Midbrain (tissue), 1 donor: ENCODE measurements at regions not wholly inside any gene's neighbourhood (a gene's known extent, or its start where the extent isn't known, plus 50 kb on each side); places are given as distances from the start of the nearest gene placed in this dataset.
"Not testable (repeated sequence)": the region's sequence is repeated elsewhere in the genome, so short reads cannot be mapped to it uniquely, and the experiment has no call there.

Source experiments
- DNase-seq: peaks from one replicate; lab custom pipeline; 2025; lab: John Stamatoyannopoulos, UW

DNA sequence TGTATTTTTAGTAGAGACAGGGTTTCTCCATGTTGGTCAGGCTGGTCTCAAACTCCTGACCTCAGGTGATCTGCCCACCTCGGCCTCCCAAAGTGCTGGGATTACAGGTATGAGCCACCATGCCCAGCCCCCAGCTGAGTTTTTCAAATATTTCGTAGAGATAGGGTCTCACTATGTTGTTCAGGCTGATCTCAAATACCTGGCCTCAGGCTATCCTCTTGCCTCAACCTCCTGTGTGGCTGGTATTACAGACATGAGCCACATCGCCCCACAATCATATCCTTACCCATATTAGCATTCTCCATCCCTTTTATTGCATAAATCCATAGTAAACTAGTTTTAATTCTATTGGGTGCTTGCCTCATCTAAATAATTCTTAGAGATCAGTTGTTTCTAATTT is 157.6 kb upstream of the HEY2 start:
- DNase-seq = not testable (repeated sequence)

DNA sequence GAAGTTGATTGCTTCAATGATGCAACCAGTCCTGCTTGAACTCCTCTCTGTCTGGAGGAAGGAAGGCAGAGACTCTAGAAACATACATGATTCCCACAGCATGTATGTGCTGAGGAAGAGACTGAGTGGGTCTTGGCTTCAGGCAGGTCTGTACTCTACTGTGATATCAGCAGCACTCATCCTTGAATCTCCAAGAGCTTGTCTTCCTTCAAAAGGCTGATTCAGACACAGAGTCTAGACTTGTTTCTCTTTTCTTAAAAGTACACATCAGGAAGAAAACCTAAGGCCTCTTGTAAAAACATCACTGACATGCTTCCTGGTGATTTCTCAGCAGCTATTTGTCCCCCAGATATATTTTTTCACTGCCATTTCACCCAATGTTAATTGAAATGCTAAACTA is 155.7 kb upstream of the HEY2 start:
- no peak for DNase-seq

DNA sequence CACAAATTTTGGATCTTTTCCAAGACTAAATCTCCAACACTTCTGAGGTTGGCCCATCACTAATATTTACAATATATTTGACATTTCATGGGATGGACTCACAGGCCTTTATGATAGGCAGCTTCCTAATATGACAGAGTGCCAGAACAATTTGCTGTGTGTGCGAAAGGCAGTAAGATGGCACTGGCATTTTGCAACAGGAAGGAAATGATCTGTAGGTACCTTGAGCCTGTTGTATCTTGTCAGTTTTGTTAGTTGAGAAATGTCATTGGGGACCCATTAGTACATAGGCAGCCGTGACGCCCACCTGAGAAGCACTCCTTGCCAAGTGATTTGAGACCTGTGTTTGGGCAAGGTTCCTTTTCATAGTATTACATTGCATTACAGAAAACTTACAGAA is 153.4 kb upstream of the HEY2 start:
- no peak for DNase-seq

DNA sequence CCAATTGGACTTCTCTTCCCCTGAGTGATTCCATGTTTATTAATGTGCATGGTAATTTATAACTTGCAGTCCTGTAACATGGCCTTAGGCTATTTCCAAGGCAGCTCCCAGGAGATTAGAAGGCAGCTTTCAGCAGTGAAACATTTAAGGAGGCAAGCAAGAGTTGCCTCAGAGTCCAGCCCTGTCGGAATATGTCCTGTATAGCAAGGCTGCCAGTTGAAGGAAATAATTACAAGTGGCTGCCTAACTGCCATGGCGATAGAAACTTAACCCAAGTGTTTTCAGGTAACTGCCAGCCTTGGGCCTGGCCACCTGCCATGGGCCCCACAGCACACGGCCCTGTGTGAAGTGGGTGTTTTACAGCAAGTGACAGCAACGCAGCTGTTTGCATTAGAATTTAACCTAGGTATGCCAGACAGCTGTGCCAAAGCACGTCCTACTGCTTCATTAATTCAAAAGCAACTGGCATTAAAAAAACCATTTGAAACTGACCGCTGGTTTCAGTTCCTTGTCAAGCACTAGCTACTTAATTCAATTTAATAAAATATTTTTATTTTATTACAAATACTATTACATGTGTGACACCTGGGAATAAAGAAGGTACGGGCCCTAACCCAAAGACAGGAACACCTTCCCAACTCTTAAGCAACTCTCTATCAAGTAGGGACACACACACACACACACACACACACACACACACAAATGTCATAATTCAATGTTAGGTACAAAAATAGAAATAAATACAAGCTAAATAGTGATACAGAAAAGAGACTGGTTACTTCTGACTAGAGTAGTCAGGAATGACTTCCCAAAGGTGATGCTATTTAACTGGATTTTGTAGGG is 151.8 kb upstream of the HEY2 start:
- no peak for DNase-seq

DNA sequence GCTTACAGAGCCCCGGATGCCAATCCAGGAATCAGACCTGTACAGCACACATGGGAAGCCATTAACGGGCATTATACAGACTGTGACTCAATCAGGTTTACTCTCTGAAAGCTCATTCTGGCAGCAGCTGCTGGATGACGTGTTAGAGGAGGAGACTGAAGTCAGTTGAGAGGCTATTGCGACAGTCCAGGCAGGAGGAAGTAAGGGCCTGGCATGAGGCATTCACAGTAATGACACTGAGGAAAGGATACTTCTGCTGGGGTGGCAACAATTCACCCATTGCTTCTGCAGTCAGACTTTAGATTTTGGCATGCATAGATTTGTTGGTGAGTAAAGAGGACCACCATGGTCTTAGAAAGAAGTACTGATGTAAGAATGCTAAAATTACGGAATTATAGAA is 151.0 kb upstream of the HEY2 start:
- no peak for DNase-seq

DNA sequence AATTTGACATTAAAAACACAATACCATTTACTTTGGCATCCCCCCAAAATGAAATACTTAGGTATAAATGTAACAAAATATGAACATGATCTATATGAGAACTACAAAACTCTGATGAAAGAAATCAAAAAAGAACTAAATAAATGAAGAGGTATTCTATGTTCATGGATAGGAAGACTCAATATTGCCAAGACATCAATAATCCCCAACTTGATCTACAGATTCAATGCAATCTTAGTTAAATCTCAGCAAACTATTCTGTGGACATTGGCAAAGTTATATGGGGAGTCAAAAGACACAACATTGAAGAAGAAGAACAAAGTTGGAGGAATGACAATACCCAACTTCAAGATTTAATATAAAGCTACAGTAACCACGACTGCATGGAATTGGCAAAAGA is 145.2 kb upstream of the HEY2 start:
- no peak for DNase-seq

DNA sequence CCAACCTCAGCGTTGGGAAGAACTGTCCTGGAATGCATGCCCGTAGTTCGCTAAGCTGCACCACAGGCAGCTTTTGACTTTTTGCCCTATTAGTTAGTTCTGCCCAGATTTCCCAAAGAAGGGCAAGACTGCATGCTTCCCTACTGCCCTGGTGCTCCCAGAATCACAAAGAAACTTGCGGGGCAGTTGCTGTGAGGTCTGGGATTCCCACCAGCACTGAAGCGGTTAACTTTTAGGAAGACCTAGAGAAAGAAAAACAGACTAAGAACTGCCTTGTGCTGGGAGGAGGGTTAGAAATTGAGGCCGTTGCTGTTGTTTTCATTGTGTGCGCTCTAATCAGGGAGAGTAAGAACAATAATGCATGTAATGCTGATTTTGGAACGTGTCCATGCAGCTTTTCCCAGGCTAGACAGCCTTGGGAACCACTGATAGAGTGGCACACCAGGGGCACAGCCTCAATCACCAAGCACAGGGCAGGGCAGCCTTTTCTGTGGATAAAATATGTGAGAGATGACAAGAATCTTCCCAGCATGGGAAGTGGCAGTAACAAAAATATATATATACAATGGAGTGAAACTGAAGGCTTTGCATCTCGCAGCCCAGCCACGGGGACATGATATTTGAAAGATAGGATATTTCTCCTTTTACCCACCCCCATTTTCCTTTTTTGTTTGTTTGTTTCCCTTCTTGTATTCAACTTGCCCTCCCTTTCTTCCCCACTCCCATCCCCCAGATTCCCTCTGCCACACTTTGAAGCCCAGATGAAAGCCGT is 137.7 kb upstream of the HEY2 start:
- peak; percentile 61 for DNase-seq

DNA sequence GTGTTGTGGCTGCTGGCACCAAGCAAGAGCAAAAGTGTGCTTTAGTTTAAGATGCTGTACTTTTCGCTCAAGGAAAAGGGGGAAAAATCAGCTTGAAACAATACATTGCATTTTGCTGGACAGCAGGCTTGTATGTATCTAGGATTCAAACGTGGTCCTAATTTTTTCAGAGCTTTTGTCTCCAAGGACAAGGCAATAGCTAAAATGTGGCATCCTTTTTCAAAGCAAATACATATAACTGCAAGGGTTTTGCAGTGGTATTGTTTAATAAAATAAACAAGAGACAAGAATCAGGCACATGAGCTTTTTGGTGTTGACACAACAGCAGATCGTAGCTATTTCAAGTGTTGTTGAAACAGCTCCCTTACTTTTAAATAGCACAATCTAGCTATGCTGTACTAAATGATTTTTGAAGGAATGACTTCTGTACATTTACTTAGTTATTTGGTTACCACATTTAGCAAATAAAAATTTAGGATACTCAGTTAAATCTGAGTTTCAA is 137.0 kb upstream of the HEY2 start:
- peak; percentile 39 for DNase-seq

DNA sequence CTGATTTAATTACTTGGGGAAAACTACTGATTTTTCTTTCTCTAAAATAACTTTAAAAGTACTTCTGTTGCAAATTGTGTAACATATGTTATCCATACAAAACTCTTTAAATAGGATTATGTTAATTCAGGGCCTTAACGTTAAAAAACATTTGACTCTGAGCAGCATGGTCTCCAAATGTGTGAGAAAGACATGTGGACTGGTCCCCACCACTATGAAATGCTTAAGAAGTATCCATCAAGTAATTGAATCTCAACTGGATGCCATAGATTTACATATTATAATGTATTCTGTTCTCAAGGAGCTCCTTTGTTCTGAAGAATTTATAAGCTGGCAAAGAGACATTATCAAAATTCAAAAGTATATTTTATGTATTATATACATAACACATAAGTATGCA is 130.8 kb upstream of the HEY2 start:
- DNase-seq = no peak

DNA sequence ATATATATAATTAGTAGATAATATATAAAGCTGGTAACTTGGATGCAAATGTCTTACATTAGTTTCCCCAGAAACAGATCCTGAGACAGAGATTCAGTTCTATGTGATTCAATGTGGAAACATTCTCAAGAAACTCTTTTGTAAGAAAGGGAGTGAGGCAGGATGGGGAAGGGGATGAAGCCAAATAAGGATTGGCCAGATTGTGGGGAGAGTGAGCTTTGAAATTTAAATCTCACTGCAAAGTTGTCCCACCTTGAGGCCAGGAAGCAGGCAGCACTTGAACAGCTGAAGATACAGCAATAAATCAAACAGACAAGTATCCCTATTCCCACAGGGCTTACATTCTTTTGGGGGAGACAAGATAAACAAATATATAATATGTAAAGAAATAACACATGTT is 126.3 kb upstream of the HEY2 start:
- DNase-seq = no peak

DNA sequence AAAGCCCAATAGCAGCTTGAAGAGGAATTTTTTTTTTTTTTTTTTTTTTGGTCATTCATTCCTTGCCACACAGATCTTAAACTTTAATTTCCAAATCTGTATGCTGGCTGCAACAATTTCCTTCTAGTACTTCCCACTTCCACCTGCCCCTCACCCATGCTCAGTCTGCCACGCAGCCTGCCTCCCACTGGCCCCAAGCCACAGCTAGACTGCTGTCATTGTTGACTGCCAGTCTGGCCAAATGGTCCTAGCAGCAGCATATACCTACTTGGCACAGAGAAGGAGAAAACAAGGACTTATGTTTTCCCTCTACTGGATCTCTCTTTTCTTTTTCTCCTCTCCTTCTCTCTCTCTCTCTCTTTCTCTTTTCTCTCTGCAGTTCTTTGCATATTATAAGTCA is 118.3 kb upstream of the HEY2 start:
- DNase-seq = no peak

DNA sequence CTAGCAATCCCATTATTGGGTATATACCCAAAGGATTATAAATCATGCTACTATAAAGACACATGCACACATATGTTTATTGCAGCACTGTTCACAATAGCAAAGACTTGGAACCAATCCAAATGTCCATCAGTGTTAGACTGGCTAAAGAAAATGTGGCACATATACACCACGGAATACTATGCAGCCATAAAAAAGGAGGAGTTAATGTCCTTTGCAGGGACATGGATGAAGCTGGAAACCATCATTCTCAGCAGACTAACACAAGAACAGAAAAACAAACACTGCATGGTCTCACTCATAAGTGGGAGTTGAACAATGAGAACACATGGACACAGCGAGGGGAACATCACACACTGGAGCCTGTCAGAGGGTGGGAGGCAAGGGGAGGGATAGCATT is 113.4 kb upstream of the HEY2 start:
- DNase-seq = not testable (repeated sequence)

DNA sequence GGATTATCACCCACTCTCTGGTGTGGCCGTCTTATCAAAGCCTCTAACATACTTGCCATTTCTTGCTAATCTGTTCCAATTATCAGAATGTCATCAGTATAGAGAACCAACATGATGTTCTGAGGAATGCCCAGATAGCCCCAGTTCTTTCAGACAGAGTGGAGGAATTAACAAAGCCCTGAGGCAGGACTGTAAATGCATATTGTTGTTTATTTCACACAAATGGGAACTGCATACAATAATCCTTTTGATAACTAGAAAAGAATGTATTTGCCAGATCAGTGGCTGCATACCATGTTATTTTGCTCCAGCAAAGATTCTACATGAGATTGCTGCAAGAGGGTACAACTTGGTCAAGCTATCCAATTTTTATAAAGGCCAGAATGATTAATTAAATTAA is 112.8 kb upstream of the HEY2 start:
- DNase-seq = no peak

DNA sequence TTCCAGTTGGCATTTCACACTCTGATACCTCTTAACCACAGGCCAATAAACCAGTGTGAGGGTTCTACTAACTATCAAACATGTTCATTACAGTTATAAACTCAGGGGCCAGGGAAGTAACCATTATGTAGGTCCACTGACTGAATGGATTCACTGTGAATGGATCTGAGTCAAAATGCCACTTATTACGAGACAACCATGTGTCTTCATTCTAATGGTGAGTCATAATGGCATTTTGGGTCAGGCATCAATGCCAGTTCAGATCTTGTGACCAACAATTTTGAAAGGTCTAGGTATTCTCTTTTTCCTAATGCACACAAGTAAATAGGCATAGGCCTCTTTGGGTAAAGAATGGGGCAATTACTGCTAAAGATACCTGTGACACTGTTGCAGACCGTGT is 112.2 kb upstream of the HEY2 start:
- no peak for DNase-seq

DNA sequence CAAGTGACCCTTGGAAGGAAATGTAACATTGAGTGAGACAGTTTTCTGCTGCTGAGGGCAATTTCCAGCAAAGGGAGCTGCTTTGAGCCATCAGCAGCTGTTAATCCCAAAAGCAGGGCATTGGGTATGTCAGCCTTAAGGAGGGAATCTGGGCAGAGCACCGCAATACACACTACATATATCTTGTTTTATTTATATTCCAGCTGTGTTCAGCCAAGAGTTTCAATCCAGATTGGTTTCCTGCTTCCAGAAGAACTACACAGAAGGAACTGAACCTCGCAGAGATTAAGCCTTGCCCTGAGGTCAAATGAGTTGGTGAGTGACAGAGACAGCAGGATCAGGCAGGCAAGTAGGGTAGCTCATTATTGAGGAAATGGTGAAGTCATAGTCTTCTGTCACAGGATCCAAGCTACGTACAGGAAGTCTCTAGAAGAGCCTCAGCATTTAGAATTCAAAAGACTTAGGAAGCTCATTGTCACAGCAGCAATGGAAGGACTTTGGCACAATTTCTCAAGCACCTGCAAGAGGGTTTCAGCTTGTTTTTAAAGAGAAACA is 109.9 kb upstream of the HEY2 start:
- no peak for DNase-seq

DNA sequence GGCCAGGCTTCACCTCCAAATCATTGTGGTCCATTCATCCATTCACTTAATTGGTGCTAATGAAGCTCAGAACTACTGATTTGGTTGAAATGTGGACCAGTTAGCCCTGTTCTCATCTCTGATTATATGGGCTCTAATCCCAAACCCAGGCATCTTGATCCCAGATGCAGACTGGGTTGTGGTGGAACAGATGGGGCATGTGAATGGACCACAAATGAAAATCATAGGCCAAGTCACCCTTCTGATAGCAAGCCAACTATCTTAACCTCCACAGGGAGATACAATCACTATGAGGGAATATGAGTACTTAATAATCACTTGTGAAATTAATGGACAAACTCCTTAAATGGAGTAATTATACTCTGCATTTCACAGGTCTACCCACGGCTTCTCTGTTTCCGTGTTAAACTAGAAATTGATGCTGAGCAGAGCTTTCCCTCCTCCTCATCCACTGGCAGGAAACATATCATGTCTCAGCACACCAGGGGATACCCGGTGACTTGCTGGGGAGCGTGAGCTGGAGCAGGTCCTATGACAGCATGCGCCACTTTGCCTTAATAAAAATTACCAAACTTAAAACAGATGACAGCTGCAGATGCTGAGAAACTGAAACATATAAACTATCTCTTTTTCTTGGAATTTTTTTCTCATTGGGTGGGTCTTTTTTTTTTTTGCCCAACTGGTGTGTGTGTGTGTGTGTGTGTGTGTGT is 108.8 kb upstream of the HEY2 start:
- DNase-seq = no peak

DNA sequence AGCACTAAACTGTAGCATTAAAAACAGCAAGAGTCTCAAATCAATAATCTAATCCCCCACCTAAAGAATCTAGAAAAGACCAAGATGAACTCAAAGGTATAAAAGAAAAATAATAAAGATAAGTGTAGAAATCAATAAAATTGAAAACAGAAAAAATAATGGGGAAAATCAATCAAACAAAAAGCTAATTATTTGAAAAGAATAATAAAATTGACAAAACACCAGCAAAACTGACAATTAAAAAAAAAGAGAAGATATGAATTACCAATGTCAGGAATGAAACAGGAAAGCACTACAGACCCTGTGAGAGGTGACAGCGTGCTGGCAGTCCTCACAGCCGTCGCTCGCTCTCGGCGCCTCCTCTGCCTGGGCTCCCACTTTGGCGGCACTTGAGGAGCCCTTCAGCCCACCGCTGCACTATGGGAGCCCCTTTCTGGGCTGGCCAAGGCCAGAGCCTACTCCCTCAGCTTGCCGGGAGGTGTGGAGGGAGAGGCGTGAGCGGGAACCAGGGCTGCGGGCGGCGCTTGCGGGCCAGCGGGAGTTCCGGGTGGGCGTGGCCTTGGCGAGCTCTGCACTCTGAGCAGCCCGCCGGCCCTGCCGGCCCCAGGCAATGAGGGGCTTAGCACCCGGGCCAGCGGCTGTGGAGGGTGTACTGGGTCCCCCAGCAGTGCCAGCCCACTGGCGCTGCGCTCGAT is 105.3 kb upstream of the HEY2 start:
- not testable (repeated sequence) for DNase-seq

DNA sequence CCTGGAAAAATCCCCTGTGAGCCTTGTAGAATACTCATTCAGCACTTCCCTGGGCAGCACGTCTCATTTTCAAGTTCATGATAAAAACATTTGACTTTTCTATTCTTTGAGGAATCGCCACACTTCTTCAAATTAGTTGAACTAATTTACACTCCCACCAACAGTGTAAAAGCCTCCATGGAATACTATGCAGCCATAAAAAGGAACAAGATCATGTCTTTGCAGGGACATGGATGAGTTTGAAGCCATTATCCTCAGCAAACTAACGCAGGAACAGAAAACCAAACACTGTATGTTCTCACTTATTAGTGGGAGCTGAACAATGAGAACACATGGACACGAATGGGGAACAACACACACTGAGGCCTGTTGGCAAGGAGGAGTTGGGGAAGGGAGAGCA is 102.0 kb upstream of the HEY2 start:
- DNase-seq = no peak

DNA sequence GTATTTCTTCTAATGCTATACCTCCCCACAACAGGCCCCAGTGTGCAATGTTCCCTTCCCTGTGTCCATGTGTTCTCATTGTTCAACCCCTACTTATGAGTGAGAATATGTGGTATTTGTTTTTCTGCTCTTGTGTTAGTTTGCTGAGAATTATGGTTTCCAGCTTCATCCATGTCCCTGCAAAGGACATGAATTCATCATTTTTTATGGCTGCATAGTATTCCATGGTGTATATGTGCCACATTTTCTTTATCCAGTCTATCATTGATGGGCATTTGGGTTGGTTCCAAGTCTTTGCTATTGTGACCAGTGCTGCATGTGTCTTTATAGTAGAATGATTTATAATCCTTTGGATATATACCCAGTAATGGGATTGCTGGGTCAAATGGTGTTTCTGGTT is 95.7 kb upstream of the HEY2 start:
- DNase-seq = not testable (repeated sequence)

DNA sequence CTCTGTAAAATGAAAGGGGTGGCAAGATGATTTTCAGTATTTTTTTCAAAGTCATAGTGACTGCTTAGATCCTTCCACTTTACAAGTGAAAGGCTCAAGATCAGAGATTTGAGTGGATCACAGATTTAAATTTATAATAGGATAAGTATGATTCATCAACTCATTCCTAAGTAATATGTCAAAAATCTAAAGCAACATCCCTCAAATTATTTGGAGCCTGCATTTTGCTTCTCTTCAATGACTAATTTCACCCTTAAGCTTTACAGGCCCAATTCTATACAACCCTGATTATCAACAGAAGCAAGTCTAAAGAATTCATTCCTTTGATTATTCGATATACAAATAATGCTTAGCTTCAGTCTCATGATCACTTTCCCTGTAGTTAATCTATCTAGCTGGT is 93.9 kb upstream of the HEY2 start:
- no peak for DNase-seq

DNA sequence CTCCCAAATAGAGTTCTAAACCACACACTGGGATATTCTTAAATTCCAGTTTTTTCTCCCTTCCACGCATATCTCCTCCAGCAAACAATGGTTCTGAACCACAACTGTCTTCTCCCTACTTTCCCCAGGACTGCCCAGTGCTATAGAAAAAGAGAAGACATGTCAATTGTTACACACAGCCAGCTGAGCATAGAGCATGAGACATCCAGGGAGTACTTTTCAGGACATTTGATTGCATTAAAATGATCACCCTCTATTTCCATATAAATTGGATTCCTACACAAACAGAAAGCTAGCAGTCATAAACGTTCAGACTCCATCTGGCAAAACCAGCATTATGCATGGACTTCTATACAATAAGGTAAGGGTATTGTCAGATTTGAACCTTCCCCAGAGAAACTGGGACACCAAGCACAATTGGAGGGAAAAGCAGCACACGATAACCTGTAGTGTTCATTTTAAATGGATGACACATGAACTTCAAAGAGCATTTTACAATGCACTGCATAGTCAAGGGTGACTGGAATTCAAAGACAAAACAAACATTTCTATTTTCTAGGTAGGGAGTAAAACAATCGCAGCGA is 93.1 kb upstream of the HEY2 start:
- no peak for DNase-seq
